ENCODE measurements at regions not wholly inside any gene's neighbourhood (a gene's known extent, or its start where the extent isn't known, plus 50 kb on each side); places are given as distances from the start of the nearest gene placed in this dataset.

DNA sequence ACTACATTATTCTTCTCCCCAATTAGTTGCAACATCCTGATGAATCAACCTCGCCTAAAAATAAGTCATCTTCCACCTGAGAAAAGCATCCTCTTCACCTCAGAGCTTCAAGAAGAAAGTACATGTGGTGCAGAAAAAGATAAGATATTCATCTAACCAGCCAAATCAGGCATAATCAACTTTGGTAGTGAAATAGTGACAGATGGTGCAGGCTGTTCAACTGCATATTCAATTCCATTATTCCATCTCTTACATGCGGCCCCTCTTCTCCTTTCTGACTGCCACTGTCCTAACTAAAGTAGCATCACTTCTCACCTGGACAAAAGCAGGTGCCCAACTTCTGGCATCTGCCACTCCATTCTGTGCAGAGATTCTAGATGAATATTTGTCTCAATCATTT is 148.4 kb upstream of the STEAP1 start:
- TF ChIP-seq, protein P1, sequence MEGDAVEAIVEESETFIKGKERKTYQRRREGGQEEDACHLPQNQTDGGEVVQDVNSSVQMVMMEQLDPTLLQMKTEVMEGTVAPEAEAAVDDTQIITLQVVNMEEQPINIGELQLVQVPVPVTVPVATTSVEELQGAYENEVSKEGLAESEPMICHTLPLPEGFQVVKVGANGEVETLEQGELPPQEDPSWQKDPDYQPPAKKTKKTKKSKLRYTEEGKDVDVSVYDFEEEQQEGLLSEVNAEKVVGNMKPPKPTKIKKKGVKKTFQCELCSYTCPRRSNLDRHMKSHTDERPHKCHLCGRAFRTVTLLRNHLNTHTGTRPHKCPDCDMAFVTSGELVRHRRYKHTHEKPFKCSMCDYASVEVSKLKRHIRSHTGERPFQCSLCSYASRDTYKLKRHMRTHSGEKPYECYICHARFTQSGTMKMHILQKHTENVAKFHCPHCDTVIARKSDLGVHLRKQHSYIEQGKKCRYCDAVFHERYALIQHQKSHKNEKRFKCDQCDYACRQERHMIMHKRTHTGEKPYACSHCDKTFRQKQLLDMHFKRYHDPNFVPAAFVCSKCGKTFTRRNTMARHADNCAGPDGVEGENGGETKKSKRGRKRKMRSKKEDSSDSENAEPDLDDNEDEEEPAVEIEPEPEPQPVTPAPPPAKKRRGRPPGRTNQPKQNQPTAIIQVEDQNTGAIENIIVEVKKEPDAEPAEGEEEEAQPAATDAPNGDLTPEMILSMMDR (IDR thresholded peaks at IDR 0.05) = no peak
- no peak for TF ChIP-seq FOXP4 (CRISPR knock-in tag; IDR thresholded peaks at IDR 0.05)
- no peak for TF ChIP-seq CREB1 (CRISPR knock-in tag; IDR thresholded peaks at IDR 0.05)
- TF ChIP-seq, protein P2, sequence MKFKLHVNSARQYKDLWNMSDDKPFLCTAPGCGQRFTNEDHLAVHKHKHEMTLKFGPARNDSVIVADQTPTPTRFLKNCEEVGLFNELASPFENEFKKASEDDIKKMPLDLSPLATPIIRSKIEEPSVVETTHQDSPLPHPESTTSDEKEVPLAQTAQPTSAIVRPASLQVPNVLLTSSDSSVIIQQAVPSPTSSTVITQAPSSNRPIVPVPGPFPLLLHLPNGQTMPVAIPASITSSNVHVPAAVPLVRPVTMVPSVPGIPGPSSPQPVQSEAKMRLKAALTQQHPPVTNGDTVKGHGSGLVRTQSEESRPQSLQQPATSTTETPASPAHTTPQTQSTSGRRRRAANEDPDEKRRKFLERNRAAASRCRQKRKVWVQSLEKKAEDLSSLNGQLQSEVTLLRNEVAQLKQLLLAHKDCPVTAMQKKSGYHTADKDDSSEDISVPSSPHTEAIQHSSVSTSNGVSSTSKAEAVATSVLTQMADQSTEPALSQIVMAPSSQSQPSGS (CRISPR knock-in tag; IDR thresholded peaks at IDR 0.05; ENCODE audit: borderline replicate concordance, low read depth) = no peak
- TF ChIP-seq, protein P3, sequence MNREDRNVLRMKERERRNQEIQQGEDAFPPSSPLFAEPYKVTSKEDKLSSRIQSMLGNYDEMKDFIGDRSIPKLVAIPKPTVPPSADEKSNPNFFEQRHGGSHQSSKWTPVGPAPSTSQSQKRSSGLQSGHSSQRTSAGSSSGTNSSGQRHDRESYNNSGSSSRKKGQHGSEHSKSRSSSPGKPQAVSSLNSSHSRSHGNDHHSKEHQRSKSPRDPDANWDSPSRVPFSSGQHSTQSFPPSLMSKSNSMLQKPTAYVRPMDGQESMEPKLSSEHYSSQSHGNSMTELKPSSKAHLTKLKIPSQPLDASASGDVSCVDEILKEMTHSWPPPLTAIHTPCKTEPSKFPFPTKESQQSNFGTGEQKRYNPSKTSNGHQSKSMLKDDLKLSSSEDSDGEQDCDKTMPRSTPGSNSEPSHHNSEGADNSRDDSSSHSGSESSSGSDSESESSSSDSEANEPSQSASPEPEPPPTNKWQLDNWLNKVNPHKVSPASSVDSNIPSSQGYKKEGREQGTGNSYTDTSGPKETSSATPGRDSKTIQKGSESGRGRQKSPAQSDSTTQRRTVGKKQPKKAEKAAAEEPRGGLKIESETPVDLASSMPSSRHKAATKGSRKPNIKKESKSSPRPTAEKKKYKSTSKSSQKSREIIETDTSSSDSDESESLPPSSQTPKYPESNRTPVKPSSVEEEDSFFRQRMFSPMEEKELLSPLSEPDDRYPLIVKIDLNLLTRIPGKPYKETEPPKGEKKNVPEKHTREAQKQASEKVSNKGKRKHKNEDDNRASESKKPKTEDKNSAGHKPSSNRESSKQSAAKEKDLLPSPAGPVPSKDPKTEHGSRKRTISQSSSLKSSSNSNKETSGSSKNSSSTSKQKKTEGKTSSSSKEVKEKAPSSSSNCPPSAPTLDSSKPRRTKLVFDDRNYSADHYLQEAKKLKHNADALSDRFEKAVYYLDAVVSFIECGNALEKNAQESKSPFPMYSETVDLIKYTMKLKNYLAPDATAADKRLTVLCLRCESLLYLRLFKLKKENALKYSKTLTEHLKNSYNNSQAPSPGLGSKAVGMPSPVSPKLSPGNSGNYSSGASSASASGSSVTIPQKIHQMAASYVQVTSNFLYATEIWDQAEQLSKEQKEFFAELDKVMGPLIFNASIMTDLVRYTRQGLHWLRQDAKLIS (CRISPR knock-in tag; IDR thresholded peaks at IDR 0.05; ENCODE audit: borderline replicate concordance) = no peak
- TF ChIP-seq, protein P4, sequence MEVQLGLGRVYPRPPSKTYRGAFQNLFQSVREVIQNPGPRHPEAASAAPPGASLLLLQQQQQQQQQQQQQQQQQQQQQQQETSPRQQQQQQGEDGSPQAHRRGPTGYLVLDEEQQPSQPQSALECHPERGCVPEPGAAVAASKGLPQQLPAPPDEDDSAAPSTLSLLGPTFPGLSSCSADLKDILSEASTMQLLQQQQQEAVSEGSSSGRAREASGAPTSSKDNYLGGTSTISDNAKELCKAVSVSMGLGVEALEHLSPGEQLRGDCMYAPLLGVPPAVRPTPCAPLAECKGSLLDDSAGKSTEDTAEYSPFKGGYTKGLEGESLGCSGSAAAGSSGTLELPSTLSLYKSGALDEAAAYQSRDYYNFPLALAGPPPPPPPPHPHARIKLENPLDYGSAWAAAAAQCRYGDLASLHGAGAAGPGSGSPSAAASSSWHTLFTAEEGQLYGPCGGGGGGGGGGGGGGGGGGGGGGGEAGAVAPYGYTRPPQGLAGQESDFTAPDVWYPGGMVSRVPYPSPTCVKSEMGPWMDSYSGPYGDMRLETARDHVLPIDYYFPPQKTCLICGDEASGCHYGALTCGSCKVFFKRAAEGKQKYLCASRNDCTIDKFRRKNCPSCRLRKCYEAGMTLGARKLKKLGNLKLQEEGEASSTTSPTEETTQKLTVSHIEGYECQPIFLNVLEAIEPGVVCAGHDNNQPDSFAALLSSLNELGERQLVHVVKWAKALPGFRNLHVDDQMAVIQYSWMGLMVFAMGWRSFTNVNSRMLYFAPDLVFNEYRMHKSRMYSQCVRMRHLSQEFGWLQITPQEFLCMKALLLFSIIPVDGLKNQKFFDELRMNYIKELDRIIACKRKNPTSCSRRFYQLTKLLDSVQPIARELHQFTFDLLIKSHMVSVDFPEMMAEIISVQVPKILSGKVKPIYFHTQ (CRISPR knock-in tag; IDR thresholded peaks at IDR 0.05) = no peak
- no peak for TF ChIP-seq STAT6 (CRISPR knock-in tag; conservative IDR thresholded peaks at IDR 0.05; ENCODE audit: low read depth)
- no peak for TF ChIP-seq MAX (CRISPR knock-in tag; IDR thresholded peaks at IDR 0.05)
- TF ChIP-seq NR2C2 (CRISPR knock-in tag; IDR thresholded peaks at IDR 0.05) = no peak
- TF ChIP-seq ARID4B (CRISPR knock-in tag; IDR thresholded peaks at IDR 0.05; ENCODE audit: borderline replicate concordance) = no peak
- TF ChIP-seq SP1 (CRISPR knock-in tag; conservative IDR thresholded peaks at IDR 0.05) = no peak
- TF ChIP-seq JUN (CRISPR knock-in tag; IDR thresholded peaks at IDR 0.05) = no peak
- TF ChIP-seq USF2 (CRISPR knock-in tag; IDR thresholded peaks at IDR 0.05) = no peak
- TF ChIP-seq NR1H2 (CRISPR knock-in tag; IDR thresholded peaks at IDR 0.05) = no peak

Data from WTC11 (cell line).